ENCODE measurements at regions not wholly inside any gene's neighbourhood (a gene's known extent, or its start where the extent isn't known, plus 50 kb on each side); places are given as distances from the start of the nearest gene placed in this dataset.

DNA sequence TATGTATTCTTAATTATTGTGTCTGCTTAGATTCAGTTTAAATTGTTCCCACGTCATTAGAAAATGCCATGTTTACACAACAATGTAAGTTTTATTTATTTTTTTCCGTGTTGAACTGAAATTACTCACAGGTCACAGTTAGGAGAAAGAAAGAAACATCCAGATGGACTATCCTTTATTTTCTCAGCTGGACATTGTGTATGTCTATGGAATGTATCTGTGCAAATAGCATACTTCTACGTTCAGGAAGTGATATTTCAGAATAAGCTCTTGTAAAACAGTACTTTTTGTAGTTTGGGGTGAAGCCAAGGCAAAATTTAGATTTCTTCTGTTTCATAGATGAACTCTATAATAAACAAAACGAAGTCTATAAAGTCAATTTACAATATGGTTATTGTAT, 249.0 kb upstream of the ZNF608 start:
- TF ChIP-seq, protein P1, sequence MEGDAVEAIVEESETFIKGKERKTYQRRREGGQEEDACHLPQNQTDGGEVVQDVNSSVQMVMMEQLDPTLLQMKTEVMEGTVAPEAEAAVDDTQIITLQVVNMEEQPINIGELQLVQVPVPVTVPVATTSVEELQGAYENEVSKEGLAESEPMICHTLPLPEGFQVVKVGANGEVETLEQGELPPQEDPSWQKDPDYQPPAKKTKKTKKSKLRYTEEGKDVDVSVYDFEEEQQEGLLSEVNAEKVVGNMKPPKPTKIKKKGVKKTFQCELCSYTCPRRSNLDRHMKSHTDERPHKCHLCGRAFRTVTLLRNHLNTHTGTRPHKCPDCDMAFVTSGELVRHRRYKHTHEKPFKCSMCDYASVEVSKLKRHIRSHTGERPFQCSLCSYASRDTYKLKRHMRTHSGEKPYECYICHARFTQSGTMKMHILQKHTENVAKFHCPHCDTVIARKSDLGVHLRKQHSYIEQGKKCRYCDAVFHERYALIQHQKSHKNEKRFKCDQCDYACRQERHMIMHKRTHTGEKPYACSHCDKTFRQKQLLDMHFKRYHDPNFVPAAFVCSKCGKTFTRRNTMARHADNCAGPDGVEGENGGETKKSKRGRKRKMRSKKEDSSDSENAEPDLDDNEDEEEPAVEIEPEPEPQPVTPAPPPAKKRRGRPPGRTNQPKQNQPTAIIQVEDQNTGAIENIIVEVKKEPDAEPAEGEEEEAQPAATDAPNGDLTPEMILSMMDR (IDR thresholded peaks at IDR 0.05; ENCODE audit: insufficient read depth, low read length) = no peak
- peak; percentile 27 for DNase-seq (ENCODE audit: low read depth)
- H3K4me3 ChIP-seq (ENCODE audit: low read depth, low read length) = no peak overlapping the region

DNA sequence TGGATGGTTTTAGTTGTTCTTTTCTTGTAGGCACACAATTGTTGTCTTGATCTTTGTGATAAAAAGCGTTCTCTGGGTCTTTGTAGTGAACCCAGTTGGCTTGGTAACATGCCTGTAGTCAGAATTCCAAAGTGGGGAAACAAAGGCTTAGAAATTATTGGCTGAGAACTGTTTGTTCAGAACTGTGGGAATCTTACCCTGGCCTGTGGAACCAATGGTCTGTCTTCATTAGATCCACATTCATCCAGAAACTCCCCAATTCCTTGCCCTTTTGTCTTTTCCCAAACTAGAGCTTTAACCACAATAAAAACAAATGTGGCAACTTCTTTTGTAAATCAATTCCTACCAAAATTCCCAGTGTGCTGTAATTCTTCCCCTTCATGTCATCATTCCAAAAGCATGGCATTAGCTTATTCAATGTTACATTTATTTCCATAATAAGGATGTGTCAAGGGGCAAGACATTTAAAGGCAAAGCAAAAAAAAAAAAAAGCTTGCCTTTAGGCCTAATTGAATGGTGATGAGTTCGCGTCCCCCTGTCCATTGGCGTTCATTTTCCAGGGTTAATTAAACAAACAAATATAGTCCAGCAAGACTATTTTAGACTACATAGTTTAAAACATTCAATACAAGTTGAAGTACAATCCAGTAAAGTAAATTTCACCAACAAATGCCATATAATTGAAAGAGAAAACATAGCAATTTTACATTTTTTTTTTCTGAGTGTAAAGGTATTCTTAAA, 249.8 kb upstream of the ZNF608 start:
- no peak overlapping the region for H3K4me3 ChIP-seq (ENCODE audit: low read depth, low read length)
- TF ChIP-seq, protein P1 (IDR thresholded peaks at IDR 0.05; ENCODE audit: insufficient read depth, low read length) = no peak
- DNase-seq (ENCODE audit: low read depth) = peak; percentile 10

DNA sequence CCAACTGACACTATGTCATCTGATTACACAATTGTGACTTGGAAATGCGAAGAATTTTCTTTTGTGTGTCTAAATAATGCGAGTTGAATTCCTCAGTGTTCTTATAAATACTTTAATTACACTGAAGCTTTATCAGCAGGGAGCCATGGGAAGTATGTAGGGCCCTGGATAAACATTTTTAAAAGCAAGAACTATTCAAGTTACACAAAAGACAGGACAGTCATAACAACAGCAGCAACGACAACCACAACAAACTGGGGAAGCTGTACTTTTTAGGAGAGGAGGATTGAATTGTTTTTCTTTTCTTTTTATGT, 250.3 kb upstream of the ZNF608 start:
- DNase-seq (ENCODE audit: low read depth) = peak; percentile 17
- H3K4me3 ChIP-seq (ENCODE audit: low read depth, low read length) = no peak overlapping the region
- TF ChIP-seq, protein P1 (IDR thresholded peaks at IDR 0.05; ENCODE audit: insufficient read depth, low read length) = no peak

DNA sequence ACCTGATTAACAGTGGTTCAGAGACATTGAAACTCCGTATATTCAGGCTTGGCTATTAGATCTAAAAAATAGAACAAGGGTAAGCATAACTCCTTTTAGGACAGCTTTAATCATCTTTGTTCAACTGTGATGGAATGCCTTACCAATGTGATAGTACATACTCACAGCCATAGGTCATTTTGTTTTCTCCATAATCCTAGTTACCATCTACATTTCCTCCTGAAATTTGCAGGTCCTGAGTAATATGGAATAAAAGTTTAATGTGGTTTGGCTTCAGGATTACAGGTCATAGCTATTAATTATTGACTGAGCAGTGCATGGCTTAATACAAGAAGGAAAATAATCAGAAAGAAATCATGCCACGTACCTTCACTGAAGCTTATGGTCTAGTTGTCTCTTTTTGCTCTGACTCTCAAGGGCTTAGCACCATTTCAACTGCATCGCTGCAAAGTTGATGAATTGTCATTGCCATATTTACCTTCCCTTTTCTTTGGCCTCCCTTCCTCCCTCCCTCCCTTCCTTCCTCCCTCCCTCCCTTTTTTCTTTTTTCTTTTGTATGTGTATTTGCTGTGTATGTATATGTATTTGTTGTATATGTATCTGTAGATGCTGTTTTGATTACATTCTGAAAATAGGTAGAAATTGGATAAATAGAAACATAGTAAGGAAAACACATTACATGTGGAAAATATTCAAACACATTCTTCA, 250.9 kb upstream of the ZNF608 start:
- DNase-seq (ENCODE audit: low read depth) = no peak
- no peak overlapping the region for H3K4me3 ChIP-seq (ENCODE audit: low read depth, low read length)

DNA sequence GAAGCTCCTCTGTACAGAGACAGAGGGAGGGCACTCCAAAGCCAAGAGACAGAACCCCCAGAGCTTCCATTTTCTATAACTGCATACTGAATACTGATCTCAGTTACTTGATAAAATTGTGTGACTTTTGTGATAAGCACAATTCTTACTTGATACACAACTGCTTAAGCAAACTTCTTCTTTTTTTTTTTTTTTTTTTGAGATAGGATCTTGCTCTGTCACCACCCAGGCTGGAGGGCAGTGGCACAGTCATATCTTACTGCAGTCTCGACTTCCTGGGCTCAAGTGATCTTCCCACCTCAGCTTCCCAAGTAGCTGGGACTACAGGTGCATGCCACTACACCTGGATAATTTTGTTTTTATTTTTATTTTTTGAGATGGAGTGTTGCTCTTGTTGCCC, 252.1 kb upstream of the ZNF608 start:
- DNase-seq (ENCODE audit: low read depth) = no peak
- TF ChIP-seq, protein P1 (IDR thresholded peaks at IDR 0.05; ENCODE audit: insufficient read depth, low read length) = no peak
- no peak overlapping the region for H3K4me3 ChIP-seq (ENCODE audit: low read depth, low read length)

More for the DNA sequence above, 250.9 kb upstream of the ZNF608 start:
- TF ChIP-seq, protein P1 (IDR thresholded peaks at IDR 0.05; ENCODE audit: insufficient read depth, low read length) = no peak

DNA sequence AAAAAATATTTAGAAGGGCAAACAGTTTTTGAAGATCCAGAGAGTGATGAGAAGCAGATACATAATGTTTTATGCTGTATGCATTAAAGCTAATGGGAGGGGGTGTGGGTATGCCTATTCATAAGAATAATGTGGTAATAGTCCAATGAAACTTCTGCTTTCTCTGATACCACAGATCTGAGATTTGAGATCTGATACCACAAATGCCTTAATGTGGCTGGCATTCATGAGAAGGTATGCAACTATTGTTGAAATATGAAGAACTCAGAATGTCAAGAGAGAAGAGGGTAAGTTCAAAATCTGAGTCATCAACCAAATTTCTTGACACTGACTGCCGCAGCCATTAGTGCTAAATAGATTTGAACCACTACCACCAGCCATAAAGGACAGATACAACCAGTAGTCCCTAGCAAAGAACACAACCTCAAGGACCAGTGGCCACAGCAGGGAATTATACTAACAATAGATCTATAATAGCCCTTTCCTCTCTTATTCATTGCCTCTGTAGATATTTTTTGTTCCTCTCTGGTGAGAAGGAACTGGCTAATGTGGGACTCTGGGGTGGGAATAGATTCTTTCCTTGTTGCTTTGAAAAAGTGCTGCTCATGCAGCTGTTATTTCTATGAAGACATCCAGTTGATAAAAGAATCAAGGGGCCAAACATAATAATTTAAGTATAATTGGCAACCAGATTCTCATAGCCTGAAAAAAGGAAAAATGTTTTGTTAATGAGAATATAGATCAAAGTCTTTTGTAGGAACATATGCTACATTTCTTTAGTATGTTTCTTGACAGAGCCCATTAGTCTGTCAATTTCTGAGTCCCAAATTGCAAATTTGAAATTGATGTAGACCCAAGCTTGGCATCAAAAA, 256.5 kb upstream of the ZNF608 start:
- DNase-seq (ENCODE audit: low read depth) = no peak
- H3K4me3 ChIP-seq (ENCODE audit: low read depth, low read length) = no peak overlapping the region
- TF ChIP-seq, protein P1 (IDR thresholded peaks at IDR 0.05; ENCODE audit: insufficient read depth, low read length) = no peak
